Suprapubic skin (tissue), 3 donors: ENCODE measurements at regions not wholly inside any gene's neighbourhood (a gene's known extent, or its start where the extent isn't known, plus 50 kb on each side); places are given as distances from the start of the nearest gene placed in this dataset.

Experiments used
- POLR2A ChIP-seq, 2 donors: fragments of 450-650 bp; IDR thresholded peaks; one replicate each; pipeline ENCODE4 v1.6.1; 2017; ENCODE audit warnings: antibody characterized with exemption in 2 of 2, mild to moderate bottlenecking in 2 of 2, moderate library complexity in 2 of 2
- TF ChIP-seq, protein P1 (sequence below), 2 donors: fragments of 200-600 bp in 1 of 2; fragments of 450-650 bp in 1 of 2; sonication (generic) in 1 of 2; IDR thresholded peaks; one replicate each; pipeline ENCODE4 v1.5.1; 2016 to 2019; ENCODE audit warnings: antibody characterized with exemption in 2 of 2, mild to moderate bottlenecking in 1 of 2, moderate library complexity in 1 of 2

DNA sequence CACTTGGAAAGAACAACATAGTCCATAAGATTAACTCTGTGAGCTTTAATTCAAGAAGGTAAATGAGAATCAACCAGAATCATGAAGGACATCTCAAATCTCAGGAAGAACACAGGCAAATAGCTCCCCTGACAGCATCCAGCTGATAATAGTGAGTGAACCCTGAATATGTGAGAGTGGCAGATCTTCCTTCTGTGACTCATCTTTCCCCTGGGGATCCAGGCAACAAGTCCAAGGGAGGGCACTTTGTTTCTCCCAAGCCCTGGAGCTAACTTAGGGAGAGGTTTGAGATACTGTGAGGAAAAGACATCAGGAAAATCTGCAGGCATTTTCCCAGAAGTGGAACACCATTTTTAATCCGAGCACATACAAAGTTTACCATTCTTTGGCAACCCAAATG lies 763.9 kb upstream of the MGAT4C start:
- TF ChIP-seq, protein P1, sequence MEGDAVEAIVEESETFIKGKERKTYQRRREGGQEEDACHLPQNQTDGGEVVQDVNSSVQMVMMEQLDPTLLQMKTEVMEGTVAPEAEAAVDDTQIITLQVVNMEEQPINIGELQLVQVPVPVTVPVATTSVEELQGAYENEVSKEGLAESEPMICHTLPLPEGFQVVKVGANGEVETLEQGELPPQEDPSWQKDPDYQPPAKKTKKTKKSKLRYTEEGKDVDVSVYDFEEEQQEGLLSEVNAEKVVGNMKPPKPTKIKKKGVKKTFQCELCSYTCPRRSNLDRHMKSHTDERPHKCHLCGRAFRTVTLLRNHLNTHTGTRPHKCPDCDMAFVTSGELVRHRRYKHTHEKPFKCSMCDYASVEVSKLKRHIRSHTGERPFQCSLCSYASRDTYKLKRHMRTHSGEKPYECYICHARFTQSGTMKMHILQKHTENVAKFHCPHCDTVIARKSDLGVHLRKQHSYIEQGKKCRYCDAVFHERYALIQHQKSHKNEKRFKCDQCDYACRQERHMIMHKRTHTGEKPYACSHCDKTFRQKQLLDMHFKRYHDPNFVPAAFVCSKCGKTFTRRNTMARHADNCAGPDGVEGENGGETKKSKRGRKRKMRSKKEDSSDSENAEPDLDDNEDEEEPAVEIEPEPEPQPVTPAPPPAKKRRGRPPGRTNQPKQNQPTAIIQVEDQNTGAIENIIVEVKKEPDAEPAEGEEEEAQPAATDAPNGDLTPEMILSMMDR (IDR thresholded peaks at IDR 0.05): no peak
- no peak for TF ChIP-seq POLR2A (IDR thresholded peaks at IDR 0.05)
